Upper lobe of right lung (tissue), 1 donor: ENCODE measurements at regions not wholly inside any gene's neighbourhood (a gene's known extent, or its start where the extent isn't known, plus 50 kb on each side); places are given as distances from the start of the nearest gene placed in this dataset.

Experiments used
- ATAC-seq: fragments of 200-7000 bp; cut with Tn5 transposase; one replicate; pipeline ENCODE4 v1.9.1; 2020; ENCODE audit warnings: mild to moderate bottlenecking, moderate library complexity
- DNase-seq: peaks from one replicate; pipeline ENCODE4 v3.0.0-alpha.2; 2020
- H3K27ac ChIP-seq: fragments of 200-600 bp; one replicate; pipeline ENCODE4 v1.8.0; 2022
- H3K27me3 ChIP-seq: fragments of 200-600 bp; one replicate; pipeline ENCODE4 v1.8.0; 2022; ENCODE audit warnings: mild to moderate bottlenecking
- H3K36me3 ChIP-seq: fragments of 200-600 bp; one replicate; pipeline ENCODE4 v1.8.0; 2022
- H3K4me1 ChIP-seq: fragments of 200-600 bp; one replicate; pipeline ENCODE4 v1.8.0; 2022
- H3K4me3 ChIP-seq: fragments of 200-600 bp; one replicate; pipeline ENCODE4 v1.8.0; 2022; ENCODE audit warnings: mild to moderate bottlenecking
- H3K9me3 ChIP-seq: fragments of 200-600 bp; one replicate; pipeline ENCODE4 v1.8.0; 2022
- CTCF ChIP-seq: fragments of 200-600 bp; IDR thresholded peaks from one replicate; pipeline ENCODE4 v1.8.0; 2022; ENCODE audit warnings: antibody characterized with exemption
- intact Hi-C: fragments of 100-400 bp; cut with DNase I; formaldehyde crosslinking; loops from one replicate; pipeline ENCODE4 v1.11.0; 2022
- donor health status: DM: no; HTN: yes; CAD: no; lungs with severe emphysema.

GRCh38 chr6:1044040-1044836 lies 267.7 kb upstream of the FOXQ1 start:
- H3K27ac ChIP-seq, result no peak overlapping the region
- no peaks in the 10 kb centered on the region for H3K36me3 ChIP-seq
- ATAC-seq (peak; percentile 59), DNase-seq (no peak)
- intact Hi-C loops, result no loop called here
- TF ChIP-seq CTCF, result no peak
- H3K4me3 ChIP-seq, result no peak overlapping the region
- H3K9me3 ChIP-seq, result no peaks in the 10 kb centered on the region
- H3K27me3 ChIP-seq, result no peaks in the 10 kb centered on the region
- peaks cover 4% of the 10 kb centered on the region for H3K4me1 ChIP-seq

- TF ChIP-seq CTCF, result no peak
Measured at GRCh38 chr6:1043458-1043836, 268.5 kb upstream of the FOXQ1 start.

GRCh38 chr6:1042583-1043457 lies 269.1 kb upstream of the FOXQ1 start:
- no peaks in the 10 kb centered on the region for H3K27me3 ChIP-seq
- TF ChIP-seq CTCF, result no peak
- H3K9me3 ChIP-seq, result no peaks in the 10 kb centered on the region
- no peaks in the 10 kb centered on the region for H3K36me3 ChIP-seq
- H3K27ac ChIP-seq, result no peak overlapping the region
- H3K4me1 ChIP-seq, result peaks cover 2% of the 10 kb centered on the region
- DNase-seq, result no peak
- intact Hi-C loops, result no loop called here
- no peak for ATAC-seq
- no peak overlapping the region for H3K4me3 ChIP-seq

More at GRCh38 chr6:1043458-1043836, 268.5 kb upstream of the FOXQ1 start:
- Histone ChIP-seq H3K4me3 (no peak overlapping the region), H3K27ac (no peak overlapping the region), H3K27me3 (no peaks in the 10 kb centered on the region), H3K36me3 (no peaks in the 10 kb centered on the region), H3K4me1 (peaks cover 4% of the 10 kb centered on the region), H3K9me3 (no peaks in the 10 kb centered on the region)
- intact Hi-C loops, result no loop called here
- no peak for DNase-seq
- ATAC-seq, result no peak

GRCh38 chr6:1040393-1040792 lies 271.5 kb upstream of the FOXQ1 start:
- no peak overlapping the region for H3K4me3 ChIP-seq
- no peaks in the 10 kb centered on the region for H3K9me3 ChIP-seq
- H3K27ac ChIP-seq, result no peak overlapping the region
- intact Hi-C loops, result no loop called here
- no peak for DNase-seq
- no peaks in the 10 kb centered on the region for H3K4me1 ChIP-seq
- H3K36me3 ChIP-seq, result no peaks in the 10 kb centered on the region
- no peak for ATAC-seq
- no peaks in the 10 kb centered on the region for H3K27me3 ChIP-seq
- no peak for TF ChIP-seq CTCF

GRCh38 chr6:1039746-1040145 lies 272.2 kb upstream of the FOXQ1 start:
- ATAC-seq, result peak; percentile 33
- intact Hi-C loops, result no loop called here

More at GRCh38 chr6:1039746-1040145, 272.2 kb upstream of the FOXQ1 start:
- Histone ChIP-seq H3K4me1 (no peaks in the 10 kb centered on the region), H3K27me3 (no peaks in the 10 kb centered on the region), H3K4me3 (no peak overlapping the region), H3K36me3 (no peaks in the 10 kb centered on the region), H3K9me3 (no peaks in the 10 kb centered on the region), H3K27ac (no peak overlapping the region)
- no peak for TF ChIP-seq CTCF
- no peak for DNase-seq
